IMR-90 (cell line): ENCODE measurements at regions not wholly inside any gene's neighbourhood (a gene's known extent, or its start where the extent isn't known, plus 50 kb on each side); places are given as distances from the start of the nearest gene placed in this dataset.

Source experiments
- ATAC-seq: fragments of 200-7000 bp; cut with Tn5 transposase; 2 replicates; pipeline ENCODE4 v1.9.1; 2020; ENCODE audit warnings: low read depth, mild to moderate bottlenecking, moderate library complexity
- BruUV-seq: library from RNA; stranded (reverse); fragments of 400-500 nt; replicated peaks from 2 replicates; lab custom pipeline; 2021; lab: Mats Ljungman, UMichigan
- CTCF ChIA-PET: fragments of 300-600 bp; formaldehyde crosslinking; extraction: SDS; loops from one replicate; lab custom pipeline; 2021; ENCODE audit warnings: antibody characterized with exemption; lab: Yijun Ruan, JAX
- POLR2A ChIA-PET: fragments of 300-600 bp; sonication (Branson Sonifier 250); formaldehyde crosslinking; loops from one replicate; lab custom pipeline; 2022; ENCODE audit warnings: antibody characterized with exemption; ENCODE audit not compliant: unreplicated experiment; lab: Charles Lee
- DNase-seq: peaks from one replicate; pipeline ENCODE4 v3.0.0; 2013
- H2AFZ ChIP-seq: replicated peaks from 2 replicates; pipeline ENCODE3; 2013; ENCODE audit warnings: low read length, mild to moderate bottlenecking; ENCODE audit not compliant: poor library complexity
- H2AK5ac ChIP-seq: 2 replicates; pipeline ENCODE4 v1.6.1; 2013; ENCODE audit warnings: low read depth, low read length, inconsistent platforms
- H2AK9ac ChIP-seq: replicated peaks from 2 replicates; pipeline ENCODE3; 2013; ENCODE audit warnings: mild to moderate bottlenecking, low read depth, low read length, moderate library complexity; ENCODE audit not compliant: poor library complexity
- H2BK120ac ChIP-seq: 2 replicates; pipeline ENCODE4 v1.6.1; 2013; ENCODE audit warnings: low read depth, low read length, inconsistent platforms
- H2BK15ac ChIP-seq: 3 replicates; pipeline ENCODE4 v1.6.1; 2013; ENCODE audit warnings: low read depth, low read length, inconsistent platforms
- H2BK20ac ChIP-seq: 2 replicates; pipeline ENCODE4 v1.6.1; 2013; ENCODE audit warnings: low read depth, mild to moderate bottlenecking, inconsistent platforms, low read length, moderate library complexity
- H2BK5ac ChIP-seq: 2 replicates; pipeline ENCODE4 v1.6.1; 2013; ENCODE audit warnings: mild to moderate bottlenecking, low read depth, low read length, inconsistent platforms; ENCODE audit not compliant: poor library complexity, severe bottlenecking
- H3K14ac ChIP-seq: replicated peaks from 2 replicates; pipeline ENCODE4 v1.6.1; 2013; ENCODE audit warnings: low read depth, low read length, inconsistent platforms
- H3K18ac ChIP-seq: 2 replicates; pipeline ENCODE4 v1.6.1; 2013; ENCODE audit warnings: low read depth, low read length, control low read depth
- H3K23ac ChIP-seq: 2 replicates; pipeline ENCODE4 v1.6.1; 2013; ENCODE audit warnings: low read depth, low read length, inconsistent platforms
- H3K27ac ChIP-seq: 2 replicates; pipeline ENCODE4 v1.5.1; 2013; ENCODE audit warnings: mild to moderate bottlenecking, control low read depth, low read length; ENCODE audit not compliant: insufficient read depth
- H3K27me3 ChIP-seq: 2 replicates; pipeline ENCODE4 v1.6.1; 2013; ENCODE audit warnings: low read length; ENCODE audit not compliant: control insufficient read depth, insufficient read depth
- H3K36me3 ChIP-seq: 2 replicates; pipeline ENCODE4 v1.6.1; 2013; ENCODE audit warnings: low read length, mixed read lengths; ENCODE audit not compliant: control insufficient read depth, insufficient read depth
- H3K4ac ChIP-seq: 2 replicates; pipeline ENCODE4 v1.6.1; 2013; ENCODE audit warnings: low read depth, low read length, inconsistent platforms
- H3K4me1 ChIP-seq: 2 replicates; pipeline ENCODE4 v1.6.1; 2013; ENCODE audit warnings: low read length, mixed read lengths; ENCODE audit not compliant: control insufficient read depth, insufficient read depth
- H3K4me2 ChIP-seq: 2 replicates; pipeline ENCODE4 v1.6.1; 2013; ENCODE audit warnings: low read depth, mild to moderate bottlenecking, control low read depth, low read length, moderate library complexity
- H3K4me3 ChIP-seq: 2 replicates; pipeline ENCODE4 v1.5.1; 2013; ENCODE audit warnings: low read depth, mild to moderate bottlenecking, control low read depth, low read length, moderate library complexity; ENCODE audit not compliant: insufficient read depth
- H3K56ac ChIP-seq: 2 replicates; pipeline ENCODE4 v1.6.1; 2013; ENCODE audit warnings: low read length, inconsistent platforms; ENCODE audit not compliant: insufficient read depth; ENCODE audit errors: extremely low read depth
- H3K79me1 ChIP-seq, 2 experiments: 2 replicates each; pipeline ENCODE4 v1.6.1; 2013; ENCODE audit warnings: low read length in 2 of 2, inconsistent platforms in 1 of 2, low read depth in 1 of 2
- H3K9ac ChIP-seq: 2 replicates; pipeline ENCODE4 v1.6.1; 2013; ENCODE audit warnings: low read depth, low read length, control low read depth
- H3K9me1 ChIP-seq: 2 replicates; pipeline ENCODE4 v1.6.1; 2013; ENCODE audit warnings: low read length, inconsistent platforms; ENCODE audit not compliant: insufficient read depth
- H3K9me3 ChIP-seq: 2 replicates; pipeline ENCODE4 v1.6.1; 2013; ENCODE audit warnings: low read length; ENCODE audit not compliant: control insufficient read depth, insufficient read depth
- H4K20me1 ChIP-seq: 2 replicates; pipeline ENCODE4 v1.6.1; 2013; ENCODE audit warnings: low read length, inconsistent platforms; ENCODE audit not compliant: insufficient read depth
- H4K5ac ChIP-seq: 2 replicates; pipeline ENCODE4 v1.6.1; 2013; ENCODE audit warnings: mild to moderate bottlenecking, low read depth, low read length, control low read depth
- H4K8ac ChIP-seq, 2 experiments: 2 replicates each; pipeline ENCODE4 v1.6.1; 2013; ENCODE audit warnings: low read depth in 2 of 2, low read length in 2 of 2, control low read depth in 1 of 2, inconsistent platforms in 1 of 2
- H4K91ac ChIP-seq: 2 replicates; pipeline ENCODE4 v1.6.1; 2013; ENCODE audit warnings: low read depth, low read length, inconsistent platforms; ENCODE audit not compliant: insufficient read depth
- BHLHE40 ChIP-seq: fragments of 150-350 bp; IDR thresholded peaks from 2 replicates; pipeline ENCODE4 v1.6.1; 2016; ENCODE audit warnings: mild to moderate bottlenecking, low read depth, low read length
- CHD1 ChIP-seq: IDR thresholded peaks from 2 replicates; pipeline ENCODE4 v1.6.1; 2012; ENCODE audit warnings: low read depth, low read length, improper control_type of control experiment
- FOS ChIP-seq: fragments of 150-350 bp; IDR thresholded peaks from 2 replicates; pipeline ENCODE4 v1.6.1; 2016; ENCODE audit warnings: low read depth, low read length
- MAFK ChIP-seq: IDR thresholded peaks from 2 replicates; pipeline ENCODE4 v1.6.1; 2012; ENCODE audit warnings: low read depth, low read length, improper control_type of control experiment
- POLR2A ChIP-seq: IDR thresholded peaks from 2 replicates; pipeline ENCODE4 v1.6.1; 2012; ENCODE audit warnings: mild to moderate bottlenecking, low read depth, low read length
- RCOR1 ChIP-seq: IDR thresholded peaks from 2 replicates; pipeline ENCODE4 v1.6.1; 2012; ENCODE audit warnings: mild to moderate bottlenecking, low read length, improper control_type of control experiment; ENCODE audit not compliant: insufficient replicate concordance
- dilution Hi-C: fragments of 300-500 bp; cut with HindIII; formaldehyde crosslinking; loops from one replicate; pipeline ENCODE4 v1.14.3; 2018; ENCODE audit warnings: low sequenced_read_pairs; ENCODE audit not compliant: unreplicated experiment
- in situ Hi-C: fragments of 300-500 bp; cut with MboI; formaldehyde crosslinking; loops from 3 replicates; pipeline ENCODE4 v1.14.3; 2019; ENCODE audit warnings: low sequenced_read_pairs, inconsistent platforms, mixed read lengths
- intact Hi-C: fragments of 100-400 bp; cut with micrococcal nuclease; formaldehyde crosslinking; loops from 2 replicates; pipeline ENCODE4 v1.10.0; 2022
- TF ChIP-seq, protein P1 (sequence below): fragments of 150-350 bp; IDR thresholded peaks from 2 replicates; pipeline ENCODE4 v1.6.1; 2016; ENCODE audit warnings: low read depth, mild to moderate bottlenecking, low read length, moderate library complexity, borderline replicate concordance

DNA sequence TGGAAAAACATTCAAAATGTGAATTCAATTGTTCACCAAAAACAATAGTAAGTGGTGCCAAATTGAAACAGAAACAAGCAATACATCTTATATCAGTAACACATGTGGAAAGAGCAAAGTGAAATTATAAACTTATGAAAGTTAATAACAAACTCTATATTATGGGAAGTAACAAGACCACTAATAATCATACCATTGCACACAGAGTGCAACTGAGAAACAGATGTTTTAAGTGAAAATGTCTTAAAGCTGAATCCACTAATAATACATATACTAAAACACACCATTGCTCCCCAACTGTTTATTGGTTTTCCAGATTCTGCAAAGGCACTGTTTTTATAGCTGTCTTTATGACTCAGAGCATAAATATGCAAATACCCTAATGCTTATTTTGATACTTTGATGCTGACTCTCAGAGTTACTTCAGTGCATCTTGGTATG is 292.3 kb downstream of the RFPL4B start:
- Histone ChIP-seq H3K9me3 (no peaks in the 10 kb centered on the region), H3K23ac (no peak overlapping the region), H2AFZ (no peak overlapping the region), H3K4me2 (peak overlapping the region; percentile 2; the same call in 1 of the 2 replicates), H3K14ac (no peak overlapping the region), H3K18ac (no peak overlapping the region), H3K9ac (no peak overlapping the region), H2BK120ac (no peak overlapping the region), H4K20me1 (no peaks in the 10 kb centered on the region), H3K4me3 (no peak overlapping the region), H3K56ac (no peak overlapping the region), H2AK5ac (no peak overlapping the region), H3K36me3 (no peaks in the 10 kb centered on the region), H4K5ac (no peak overlapping the region), H4K8ac (no peak overlapping the region), H3K9me1 (peaks cover 3% of the 10 kb centered on the region; the same call in 1 of the 2 replicates), H2BK20ac (no peak overlapping the region), H2BK15ac (no peak overlapping the region), H4K91ac (no peak overlapping the region), H2AK9ac (no peak overlapping the region), H3K27me3 (no peaks in the 10 kb centered on the region), H3K4ac (no peak overlapping the region), H3K79me1 (no peaks in the 10 kb centered on the region), H3K4me1 (peaks cover 2% of the 10 kb centered on the region; the same call in 1 of the 2 replicates), H2BK5ac (peak overlapping the region; percentile 68), H3K27ac (no peak overlapping the region)
- ATAC-seq, result peak; percentile 80
- ChIA-PET POLR2A (no interaction called here), CTCF (interaction anchor here (0.9 to 1.0 kb wide), 2 partner anchors 11 to 19 kb away, joined by 3 read pairs; no protein-coding TSS in a partner anchor)
- in situ Hi-C loops, result no loop called here
- BruUV-seq, result no TSS peak
- TF ChIP-seq BHLHE40 (no peak), POLR2A (no peak), RCOR1 (peak; percentile 53), FOS (peak; percentile 64; the same call in 1 of the 2 replicates), MAFK (peak; percentile 34; the same call in 1 of the 2 replicates), CHD1 (no peak)
- TF ChIP-seq, protein P1, sequence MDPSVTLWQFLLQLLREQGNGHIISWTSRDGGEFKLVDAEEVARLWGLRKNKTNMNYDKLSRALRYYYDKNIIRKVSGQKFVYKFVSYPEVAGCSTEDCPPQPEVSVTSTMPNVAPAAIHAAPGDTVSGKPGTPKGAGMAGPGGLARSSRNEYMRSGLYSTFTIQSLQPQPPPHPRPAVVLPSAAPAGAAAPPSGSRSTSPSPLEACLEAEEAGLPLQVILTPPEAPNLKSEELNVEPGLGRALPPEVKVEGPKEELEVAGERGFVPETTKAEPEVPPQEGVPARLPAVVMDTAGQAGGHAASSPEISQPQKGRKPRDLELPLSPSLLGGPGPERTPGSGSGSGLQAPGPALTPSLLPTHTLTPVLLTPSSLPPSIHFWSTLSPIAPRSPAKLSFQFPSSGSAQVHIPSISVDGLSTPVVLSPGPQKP, result no peak
- peak; percentile 91 for DNase-seq
- intact Hi-C loops, result no loop called here
- dilution Hi-C loops, result no loop called here
